K562 (cell line): ENCODE measurements at regions not wholly inside any gene's neighbourhood (a gene's known extent, or its start where the extent isn't known, plus 50 kb on each side); places are given as distances from the start of the nearest gene placed in this dataset.

Experiments used
- ATAC-seq: fragments of 200-7000 bp; cut with Tn5 transposase; 3 replicates; pipeline ENCODE4 v1.9.1; 2020; ENCODE audit warnings: moderate library complexity
- BruUV-seq: library from RNA; stranded (reverse); fragments of 400-500 nt; replicated peaks from 2 replicates; lab custom pipeline; 2021; lab: Mats Ljungman, UMichigan
- CTCF ChIA-PET: fragments of 300-600 bp; formaldehyde crosslinking; extraction: SDS; loops from one replicate; lab custom pipeline; 2021; ENCODE audit warnings: low intra/inter-chr PET ratio; lab: Yijun Ruan, JAX
- POLR2A ChIA-PET: fragments of 300-600, 350-650 bp; sonication (Branson Sonifier 250); formaldehyde crosslinking; extraction: SDS; loops from one replicate; lab custom pipeline; 2021; ENCODE audit warnings: antibody characterized with exemption, inconsistent platforms; lab: Yijun Ruan, JAX
- DNase-seq, 4 experiments: peaks; one replicate each; pipeline versions ENCODE4 v3.0.0 to v3.0.0-alpha.2; 2011 to 2018; ENCODE audit warnings: low spot score in 3 of 4, mixed read lengths in 3 of 4; ENCODE audit errors: extremely low read depth in 1 of 4
- FAIRE-seq: peaks from 2 replicates; lab custom pipeline; 2011; peaks lifted over from hg19 to GRCh38; lab: Jason Lieb, UNC
- H2AFZ ChIP-seq: 2 replicates; pipeline ENCODE4 v1.6.0; 2011; ENCODE audit warnings: low read depth, low read length, control low read depth, inconsistent platforms
- H3K27ac ChIP-seq: fragments of 200-600 bp; 3 replicates; pipeline ENCODE4 v1.8.0; 2011; ENCODE audit warnings: low read depth, mild to moderate bottlenecking, control low read depth, inconsistent platforms, low read length, moderate library complexity, mixed read lengths; ENCODE audit errors: extremely low read depth
- H3K27me3 ChIP-seq, 2 experiments: fragments of 300-600 bp in 1 of 2; 2 replicates in 1 of 2; 3 replicates in 1 of 2; pipeline versions ENCODE4 v1.6.0 to v1.8.0; 2011; ENCODE audit warnings: inconsistent platforms in 2 of 2, low read length in 2 of 2, mild to moderate bottlenecking in 1 of 2, mixed read lengths in 1 of 2, moderate library complexity in 1 of 2; ENCODE audit not compliant: control insufficient read depth in 2 of 2, insufficient read depth in 2 of 2
- H3K36me3 ChIP-seq: fragments of 300-600 bp; 3 replicates; pipeline ENCODE4 v1.8.0; 2011; ENCODE audit warnings: mild to moderate bottlenecking, low read length, inconsistent platforms; ENCODE audit not compliant: control insufficient read depth, insufficient read depth
- H3K4me1 ChIP-seq, 2 experiments: fragments of 200-600 bp in 1 of 2; replicated peaks in 1 of 2; 2 replicates in 1 of 2; 3 replicates in 1 of 2; pipeline versions ENCODE4 v1.5.1 to v1.8.0; 2011; ENCODE audit warnings: inconsistent platforms in 2 of 2, low read length in 2 of 2, mild to moderate bottlenecking in 1 of 2, mixed read lengths in 1 of 2, moderate library complexity in 1 of 2; ENCODE audit not compliant: control insufficient read depth in 2 of 2, insufficient read depth in 2 of 2
- H3K4me2 ChIP-seq: 2 replicates; pipeline ENCODE4 v1.6.1; 2011; ENCODE audit warnings: low read length, control low read depth, inconsistent platforms, mixed read lengths; ENCODE audit not compliant: insufficient read depth
- H3K4me3 ChIP-seq: fragments of 200-600 bp; sonication (generic), shearing (Covaris generic); 2 replicates; pipeline ENCODE4 v1.5.1; 2016; ENCODE audit warnings: control low read depth, inconsistent platforms
- H3K79me2 ChIP-seq: fragments of 200-600 bp; 3 replicates; pipeline ENCODE4 v1.8.0; 2011; ENCODE audit warnings: low read length, inconsistent platforms; ENCODE audit not compliant: control insufficient read depth, insufficient read depth
- H3K9ac ChIP-seq, 2 experiments: 2 replicates each; pipeline versions ENCODE4 v1.6.0 to v1.6.1; 2011; ENCODE audit warnings: low read depth in 2 of 2, low read length in 2 of 2, control low read depth in 1 of 2, inconsistent platforms in 1 of 2, mild to moderate bottlenecking in 1 of 2, mixed read lengths in 1 of 2; ENCODE audit not compliant: insufficient read depth in 1 of 2
- H3K9me1 ChIP-seq: one replicate; pipeline ENCODE4 v1.6.0; 2011; ENCODE audit warnings: inconsistent platforms, mild to moderate bottlenecking, low read length, moderate library complexity; ENCODE audit not compliant: control insufficient read depth, insufficient read depth
- H3K9me3 ChIP-seq: replicated peaks from 2 replicates; pipeline ENCODE4 v1.5.1; 2011; ENCODE audit warnings: low read depth, low read length, inconsistent platforms; ENCODE audit not compliant: control insufficient read depth, insufficient read depth
- H4K20me1 ChIP-seq: replicated peaks from 2 replicates; pipeline ENCODE4 v1.6.1; 2011; ENCODE audit warnings: low read length, inconsistent platforms, mixed read lengths; ENCODE audit not compliant: control insufficient read depth, insufficient read depth
- CBX2 ChIP-seq: fragments of 200-600 bp; sonication (generic); IDR thresholded peaks from one replicate; pipeline ENCODE4 v1.6.1; 2012; ENCODE audit warnings: mild to moderate bottlenecking, low read length, inconsistent platforms; ENCODE audit not compliant: insufficient read depth, poor library complexity, severe bottlenecking
- ERF ChIP-seq: fragments of 450-650 bp; formaldehyde crosslinking; IDR thresholded peaks from 2 replicates; pipeline ENCODE4 v1.4.0; 2020; ENCODE audit warnings: mild to moderate bottlenecking, mixed read lengths
- LCOR ChIP-seq: sonication (generic); formaldehyde crosslinking; IDR thresholded peaks from 2 replicates; pipeline ENCODE4 v1.8.0; 2022; ENCODE audit warnings: mild to moderate bottlenecking, missing genetic modification reagents
- MNT ChIP-seq, 2 experiments: fragments of 450-650 bp; conservative IDR thresholded peaks; 2 replicates each; pipeline ENCODE4 v1.6.1; 2017; ENCODE audit warnings: mild to moderate bottlenecking in 2 of 2, moderate library complexity in 2 of 2
- PHTF2 ChIP-seq: fragments of 250-450 bp; sonication (Bioruptor Pico); IDR thresholded peaks from 2 replicates; pipeline ENCODE4 v1.5.0; 2021; ENCODE audit warnings: mild to moderate bottlenecking
- SETDB1 ChIP-seq: IDR thresholded peaks from one replicate; pipeline ENCODE4 v1.6.1; 2012; ENCODE audit warnings: low read length, control low read depth, inconsistent platforms
- SRSF1 ChIP-seq: fragments of 200-400 bp; formaldehyde crosslinking; IDR thresholded peaks from 2 replicates; pipeline ENCODE4 v1.6.1; 2017; ENCODE audit warnings: mild to moderate bottlenecking, low read depth, low read length, moderate library complexity
- ZNF12 ChIP-seq: sonication (generic); formaldehyde crosslinking; IDR thresholded peaks from 2 replicates; pipeline ENCODE4 v1.4.0; 2020; ENCODE audit warnings: mild to moderate bottlenecking, missing genetic modification reagents
- WGBS: fragments of 100-300 bp; shearing (Covaris generic); methylation state at CpG from one replicate; pipeline ENCODE4 v1.1.6; 2016; ENCODE audit warnings: low coverage, mixed read lengths; ENCODE audit not compliant: insufficient coverage; ENCODE audit errors: missing lambda C conversion rate; 5-methylcytosine and 5-hydroxymethylcytosine counted together
- in situ Hi-C: fragments of 300-500 bp; cut with MboI; formaldehyde crosslinking; loops from 4 replicates; pipeline ENCODE4 v1.15.0; 2018; ENCODE audit warnings: inconsistent platforms, mixed read lengths
- intact Hi-C: fragments of 100-400 bp; cut with micrococcal nuclease; formaldehyde crosslinking; loops from 2 replicates; pipeline ENCODE4 v1.14.2; 2022
- TF ChIP-seq, protein P1 (sequence below): fragments of 450-650 bp; IDR thresholded peaks from 2 replicates; pipeline ENCODE4 v1.6.1; 2016; ENCODE audit warnings: low read depth

- TF ChIP-seq MNT (conservative IDR thresholded peaks at IDR 0.05) (no peak), SETDB1 (no peak)
These were observed 484.6 kb upstream of the PLXNA2 start (continued) for GRCh38 chr1:208728815-208729214.

- H4K20me1 ChIP-seq: no peaks in the 10 kb centered on the region
- ChIA-PET POLR2A (no interaction called here), CTCF (no interaction called here)
- no peaks in the 10 kb centered on the region for H3K27me3 ChIP-seq
- in situ Hi-C loops (no loop called here), intact Hi-C loops (no loop called here)
- no peaks in the 10 kb centered on the region for H3K79me2 ChIP-seq
- BruUV-seq: no TSS peak
- no peak overlapping the region for H2AFZ ChIP-seq
- H3K9me1 ChIP-seq: no peaks in the 10 kb centered on the region
- no peaks in the 10 kb centered on the region for H3K4me1 ChIP-seq
- H3K27ac ChIP-seq: no peak overlapping the region
- no peak overlapping the region for H3K9ac ChIP-seq
- H3K9me3 ChIP-seq: 0 out of 2 replicates have a peak, but pooled peaks cover 2% of the 10 kb centered on the region
- DNase-seq: no peak
- H3K4me3 ChIP-seq: no peak overlapping the region
- 0% methylated on average over 4 of the region's 4 CpGs for WGBS
- H3K4me2 ChIP-seq: no peak overlapping the region
- TF ChIP-seq SRSF1 (no peak), PHTF2 (no peak), ERF (CRISPR knock-in tag) (no peak), LCOR (CRISPR knock-in tag) (no peak), ZNF12 (CRISPR knock-in tag) (no peak), CBX2 (no peak)
- TF ChIP-seq, protein P1, sequence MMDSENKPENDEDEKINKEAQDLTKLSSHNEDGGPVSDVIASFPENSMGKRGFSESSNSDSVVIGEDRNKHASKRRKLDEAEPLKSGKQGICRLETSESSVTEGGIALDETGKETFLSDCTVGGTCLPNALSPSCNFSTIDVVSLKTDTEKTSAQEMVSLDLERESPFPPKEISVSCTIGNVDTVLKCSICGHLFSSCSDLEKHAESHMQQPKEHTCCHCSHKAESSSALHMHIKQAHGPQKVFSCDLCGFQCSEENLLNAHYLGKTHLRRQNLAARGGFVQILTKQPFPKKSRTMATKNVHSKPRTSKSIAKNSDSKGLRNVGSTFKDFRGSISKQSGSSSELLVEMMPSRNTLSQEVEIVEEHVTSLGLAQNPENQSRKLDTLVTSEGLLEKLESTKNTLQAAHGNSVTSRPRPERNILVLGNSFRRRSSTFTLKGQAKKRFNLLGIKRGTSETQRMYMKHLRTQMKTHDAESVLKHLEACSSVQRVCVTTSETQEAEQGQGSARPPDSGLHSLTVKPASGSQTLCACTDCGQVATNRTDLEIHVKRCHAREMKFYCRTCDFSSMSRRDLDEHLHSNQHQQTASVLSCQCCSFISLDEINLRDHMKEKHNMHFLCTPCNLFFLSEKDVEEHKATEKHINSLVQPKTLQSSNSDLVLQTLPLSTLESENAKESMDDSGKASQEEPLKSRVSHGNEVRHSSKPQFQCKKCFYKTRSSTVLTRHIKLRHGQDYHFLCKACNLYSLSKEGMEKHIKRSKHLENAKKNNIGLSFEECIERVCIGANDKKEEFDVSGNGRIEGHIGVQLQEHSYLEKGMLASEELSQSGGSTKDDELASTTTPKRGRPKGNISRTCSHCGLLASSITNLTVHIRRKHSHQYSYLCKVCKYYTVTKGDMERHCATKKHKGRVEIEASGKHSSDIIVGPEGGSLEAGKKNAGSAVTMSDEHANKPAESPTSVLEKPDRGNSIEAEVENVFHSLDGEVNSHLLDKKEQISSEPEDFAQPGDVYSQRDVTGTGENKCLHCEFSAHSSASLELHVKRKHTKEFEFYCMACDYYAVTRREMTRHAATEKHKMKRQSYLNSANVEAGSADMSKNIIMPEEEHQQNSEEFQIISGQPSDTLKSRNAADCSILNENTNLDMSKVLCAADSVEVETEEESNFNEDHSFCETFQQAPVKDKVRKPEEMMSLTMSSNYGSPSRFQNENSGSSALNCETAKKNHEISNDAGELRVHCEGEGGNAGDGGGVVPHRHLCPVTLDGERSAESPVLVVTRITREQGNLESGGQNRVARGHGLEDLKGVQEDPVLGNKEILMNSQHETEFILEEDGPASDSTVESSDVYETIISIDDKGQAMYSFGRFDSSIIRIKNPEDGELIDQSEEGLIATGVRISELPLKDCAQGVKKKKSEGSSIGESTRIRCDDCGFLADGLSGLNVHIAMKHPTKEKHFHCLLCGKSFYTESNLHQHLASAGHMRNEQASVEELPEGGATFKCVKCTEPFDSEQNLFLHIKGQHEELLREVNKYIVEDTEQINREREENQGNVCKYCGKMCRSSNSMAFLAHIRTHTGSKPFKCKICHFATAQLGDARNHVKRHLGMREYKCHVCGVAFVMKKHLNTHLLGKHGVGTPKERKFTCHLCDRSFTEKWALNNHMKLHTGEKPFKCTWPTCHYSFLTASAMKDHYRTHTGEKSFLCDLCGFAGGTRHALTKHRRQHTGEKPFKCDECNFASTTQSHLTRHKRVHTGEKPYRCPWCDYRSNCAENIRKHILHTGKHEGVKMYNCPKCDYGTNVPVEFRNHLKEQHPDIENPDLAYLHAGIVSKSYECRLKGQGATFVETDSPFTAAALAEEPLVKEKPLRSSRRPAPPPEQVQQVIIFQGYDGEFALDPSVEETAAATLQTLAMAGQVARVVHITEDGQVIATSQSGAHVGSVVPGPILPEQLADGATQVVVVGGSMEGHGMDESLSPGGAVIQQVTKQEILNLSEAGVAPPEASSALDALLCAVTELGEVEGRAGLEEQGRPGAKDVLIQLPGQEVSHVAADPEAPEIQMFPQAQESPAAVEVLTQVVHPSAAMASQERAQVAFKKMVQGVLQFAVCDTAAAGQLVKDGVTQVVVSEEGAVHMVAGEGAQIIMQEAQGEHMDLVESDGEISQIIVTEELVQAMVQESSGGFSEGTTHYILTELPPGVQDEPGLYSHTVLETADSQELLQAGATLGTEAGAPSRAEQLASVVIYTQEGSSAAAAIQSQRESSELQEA: no peak
- H3K36me3 ChIP-seq: no peaks in the 10 kb centered on the region
- no peak for FAIRE-seq
- no peak for ATAC-seq
These were observed 488.0 kb upstream of the PLXNA2 start for GRCh38 chr1:208731981-208732821.
